AG10803 (cell line): ENCODE measurements at regions not wholly inside any gene's neighbourhood (a gene's known extent, or its start where the extent isn't known, plus 50 kb on each side); places are given as distances from the start of the nearest gene placed in this dataset.

Experiments
- DNase-seq: peaks from one replicate; pipeline ENCODE4 v3.0.0; 2010; ENCODE audit warnings: low read depth
- H3K4me3 ChIP-seq: 2 replicates; pipeline ENCODE4 v1.5.1; 2011; ENCODE audit warnings: mild to moderate bottlenecking, low read length, control low read depth
- TF ChIP-seq, protein P1 (sequence below): conservative IDR thresholded peaks from 2 replicates; pipeline ENCODE4 v1.5.1; 2011; ENCODE audit warnings: mild to moderate bottlenecking, low read length, control low read depth, inconsistent platforms

DNA sequence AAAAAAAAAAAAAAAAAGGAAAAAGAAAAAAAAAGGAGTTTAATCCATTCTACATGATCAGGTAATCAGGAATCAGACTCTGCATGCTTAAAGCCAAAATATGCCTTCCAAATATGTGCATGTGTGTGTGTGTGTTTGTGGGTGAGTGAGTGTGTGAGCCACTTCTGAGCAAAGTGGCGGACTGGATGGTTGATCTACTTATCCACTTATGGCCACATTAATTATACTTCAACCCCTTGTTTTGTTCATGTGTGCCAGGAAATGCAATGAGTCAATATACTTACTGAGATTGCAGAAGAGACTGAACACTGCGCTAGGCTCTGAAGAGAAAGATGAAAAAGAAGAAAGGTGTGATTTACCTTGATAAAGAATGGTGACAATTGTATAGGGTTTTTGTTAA, 586.5 kb upstream of the NXPH2 start:
- no peak overlapping the region for H3K4me3 ChIP-seq
- TF ChIP-seq, protein P1, sequence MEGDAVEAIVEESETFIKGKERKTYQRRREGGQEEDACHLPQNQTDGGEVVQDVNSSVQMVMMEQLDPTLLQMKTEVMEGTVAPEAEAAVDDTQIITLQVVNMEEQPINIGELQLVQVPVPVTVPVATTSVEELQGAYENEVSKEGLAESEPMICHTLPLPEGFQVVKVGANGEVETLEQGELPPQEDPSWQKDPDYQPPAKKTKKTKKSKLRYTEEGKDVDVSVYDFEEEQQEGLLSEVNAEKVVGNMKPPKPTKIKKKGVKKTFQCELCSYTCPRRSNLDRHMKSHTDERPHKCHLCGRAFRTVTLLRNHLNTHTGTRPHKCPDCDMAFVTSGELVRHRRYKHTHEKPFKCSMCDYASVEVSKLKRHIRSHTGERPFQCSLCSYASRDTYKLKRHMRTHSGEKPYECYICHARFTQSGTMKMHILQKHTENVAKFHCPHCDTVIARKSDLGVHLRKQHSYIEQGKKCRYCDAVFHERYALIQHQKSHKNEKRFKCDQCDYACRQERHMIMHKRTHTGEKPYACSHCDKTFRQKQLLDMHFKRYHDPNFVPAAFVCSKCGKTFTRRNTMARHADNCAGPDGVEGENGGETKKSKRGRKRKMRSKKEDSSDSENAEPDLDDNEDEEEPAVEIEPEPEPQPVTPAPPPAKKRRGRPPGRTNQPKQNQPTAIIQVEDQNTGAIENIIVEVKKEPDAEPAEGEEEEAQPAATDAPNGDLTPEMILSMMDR, result no peak
- DNase-seq, result no peak

DNA sequence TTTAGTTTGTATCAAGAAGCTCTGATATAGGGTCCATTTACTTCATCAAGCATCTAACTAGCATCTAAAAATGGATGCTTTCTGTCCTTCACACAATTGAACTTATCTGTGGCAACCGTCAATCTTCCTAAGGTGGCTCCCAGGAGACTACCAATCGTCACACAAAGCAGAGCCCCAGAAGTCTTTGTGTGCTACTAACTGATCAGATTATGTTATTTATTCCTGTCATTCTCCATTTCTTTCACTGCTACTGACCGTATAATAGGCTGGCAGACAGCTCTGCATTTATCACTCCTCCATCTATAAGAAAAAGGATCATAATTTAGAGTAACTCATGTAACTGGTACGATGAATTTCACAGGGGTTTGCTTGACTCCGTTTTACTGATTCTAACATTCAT, 585.0 kb upstream of the NXPH2 start:
- TF ChIP-seq, protein P1, result no peak
- DNase-seq, result no peak
- H3K4me3 ChIP-seq, result no peak overlapping the region

DNA sequence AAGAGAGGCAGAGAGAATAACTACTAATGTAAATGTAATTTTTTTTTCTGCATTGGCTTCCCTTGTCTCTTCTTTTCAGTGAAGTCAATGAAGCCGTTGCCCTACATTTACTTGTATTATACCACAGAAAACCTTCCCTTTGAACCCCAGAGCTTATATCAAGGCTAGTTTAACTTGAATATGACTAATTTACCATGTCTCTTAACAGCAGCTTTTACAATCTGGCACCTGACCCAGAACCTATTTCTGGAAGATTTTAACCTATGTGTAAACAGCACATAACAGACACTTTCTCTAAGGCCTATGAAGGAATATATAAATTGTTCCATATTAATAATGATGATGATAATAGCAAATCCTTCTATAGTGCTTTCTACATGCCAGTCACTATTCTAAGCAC, 580.5 kb upstream of the NXPH2 start:
- DNase-seq, result no peak
- no peak overlapping the region for H3K4me3 ChIP-seq
- TF ChIP-seq, protein P1, result no peak

DNA sequence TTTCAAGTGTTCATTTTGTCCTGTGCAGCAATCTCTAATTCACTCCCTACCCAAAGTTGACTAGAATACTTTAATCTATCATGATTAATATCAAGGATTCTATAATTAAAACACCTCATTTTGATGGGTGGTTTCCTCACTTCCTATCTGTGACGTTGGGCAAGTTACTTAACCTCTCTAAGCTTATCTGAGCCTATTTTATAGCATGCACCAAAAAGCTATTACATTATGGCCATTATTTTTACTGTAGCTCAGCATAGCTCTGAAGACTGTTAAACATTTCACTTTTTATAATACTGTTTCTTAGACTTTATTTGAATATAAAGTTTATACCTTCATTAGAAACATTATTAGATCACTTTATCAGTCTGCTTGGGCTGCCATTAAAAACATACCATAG, 579.6 kb upstream of the NXPH2 start:
- TF ChIP-seq, protein P1, result no peak
- H3K4me3 ChIP-seq, result no peak overlapping the region

DNA sequence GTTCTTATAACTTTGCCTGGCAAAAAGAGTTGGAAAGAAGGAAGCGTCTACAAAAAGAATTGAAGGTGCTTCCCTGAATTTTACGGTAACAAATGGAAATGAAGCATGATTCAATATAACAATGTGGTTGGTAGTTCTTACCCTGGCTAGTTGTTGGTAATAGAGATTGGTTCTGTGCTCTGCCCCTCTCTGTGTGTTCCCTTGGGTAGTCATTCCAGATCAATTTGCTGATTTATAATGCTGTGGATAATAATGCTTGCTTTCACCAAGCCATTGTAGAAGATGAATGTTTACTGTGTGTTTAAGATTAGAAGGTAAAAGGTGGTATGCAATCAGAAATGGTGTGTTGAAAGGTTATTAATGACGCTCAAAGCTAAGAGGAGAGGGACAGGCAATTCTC, 577.8 kb upstream of the NXPH2 start:
- no peak for DNase-seq
- TF ChIP-seq, protein P1, result no peak
- no peak overlapping the region for H3K4me3 ChIP-seq

More for the DNA sequence above, 579.6 kb upstream of the NXPH2 start:
- DNase-seq, result no peak

DNA sequence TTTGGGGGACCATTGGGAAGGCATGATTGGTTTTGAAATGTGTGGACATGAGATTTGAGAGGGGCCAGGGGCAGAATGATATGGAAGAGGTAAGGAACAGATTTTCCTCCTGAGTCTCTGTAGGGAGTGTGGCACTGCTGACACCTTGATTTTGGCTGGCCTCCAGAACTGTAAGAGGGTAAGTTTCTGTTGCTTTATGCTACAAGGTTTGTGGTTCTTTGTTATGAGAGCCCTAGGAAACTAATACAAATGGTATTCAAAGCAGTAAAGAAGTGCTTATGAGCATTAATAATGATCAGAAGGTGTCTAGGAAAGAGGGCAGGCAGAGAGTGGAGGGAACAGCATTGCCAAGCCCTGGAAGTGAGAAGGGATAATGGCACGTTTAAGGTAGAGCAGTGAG, 574.3 kb upstream of the NXPH2 start:
- TF ChIP-seq, protein P1, result no peak
- H3K4me3 ChIP-seq, result no peak overlapping the region
- no peak for DNase-seq

DNA sequence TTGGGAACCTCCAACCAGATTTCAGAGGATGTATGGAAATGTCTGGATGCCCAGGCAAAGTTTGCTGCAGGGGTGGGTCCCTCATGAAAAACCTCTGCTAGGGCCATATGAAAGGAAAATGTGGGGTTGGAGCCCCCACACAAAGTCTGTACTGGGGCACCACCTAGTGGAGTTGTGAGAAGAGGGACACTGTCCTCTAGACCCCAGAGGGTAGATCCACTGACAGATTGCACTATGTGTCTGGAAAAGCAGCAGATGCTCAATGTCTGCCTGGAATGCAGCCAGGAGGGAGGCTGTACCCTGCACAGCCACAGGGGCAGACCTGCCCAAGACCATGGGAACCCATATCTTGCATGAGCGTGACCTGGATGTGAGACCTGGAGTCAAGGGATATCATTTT, 573.7 kb upstream of the NXPH2 start:
- DNase-seq, result no peak
- TF ChIP-seq, protein P1, result no peak

More for the DNA sequence above, 573.7 kb upstream of the NXPH2 start:
- no peak overlapping the region for H3K4me3 ChIP-seq
